Endothelial cell of umbilical vein (primary cell): ENCODE measurements at regions not wholly inside any gene's neighbourhood (a gene's known extent, or its start where the extent isn't known, plus 50 kb on each side); places are given as distances from the start of the nearest gene placed in this dataset.

ENCODE experiments used
- MYC ChIP-seq: IDR thresholded peaks from one replicate; pipeline ENCODE4 v1.6.1; 2011; ENCODE audit warnings: mild to moderate bottlenecking, low read depth, low read length
- POLR2A ChIP-seq: IDR thresholded peaks from 2 replicates; pipeline ENCODE4 v1.6.1; 2012; ENCODE audit warnings: low read depth, mild to moderate bottlenecking, control low read depth, low read length
- TF ChIP-seq, protein P1 (sequence below), 2 donors: IDR thresholded peaks; 1 replicate in 1 of 2; 2 replicates in 1 of 2; pipeline ENCODE4 v1.5.1; 2011; ENCODE audit warnings: low read length in 2 of 2, mild to moderate bottlenecking in 2 of 2, moderate library complexity in 2 of 2, control low read depth in 1 of 2, inconsistent platforms in 1 of 2, low read depth in 1 of 2; ENCODE audit not compliant: insufficient read depth in 1 of 2; ENCODE audit errors: extremely low read depth in 1 of 2

DNA sequence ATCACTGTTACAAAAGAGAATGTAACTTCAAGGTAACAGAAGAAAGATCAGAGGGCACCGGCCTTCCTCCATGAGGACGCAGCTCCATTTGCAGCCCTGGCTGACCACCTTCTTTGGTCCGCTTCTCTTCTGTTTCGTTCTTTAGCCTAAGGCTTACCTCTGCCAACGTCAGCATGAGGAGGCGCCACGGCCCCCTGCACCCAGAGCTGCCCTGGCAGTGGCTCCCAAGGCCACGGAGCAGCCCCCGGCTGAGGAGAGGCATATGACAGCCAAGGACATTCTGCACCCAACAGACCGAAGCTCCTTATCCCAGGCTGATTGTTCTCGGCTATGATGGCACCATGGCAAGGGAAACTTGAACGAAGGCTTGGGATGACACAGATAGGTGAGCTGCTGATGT lies 250.3 kb downstream of the TOMM20 start:
- TF ChIP-seq, protein P1, sequence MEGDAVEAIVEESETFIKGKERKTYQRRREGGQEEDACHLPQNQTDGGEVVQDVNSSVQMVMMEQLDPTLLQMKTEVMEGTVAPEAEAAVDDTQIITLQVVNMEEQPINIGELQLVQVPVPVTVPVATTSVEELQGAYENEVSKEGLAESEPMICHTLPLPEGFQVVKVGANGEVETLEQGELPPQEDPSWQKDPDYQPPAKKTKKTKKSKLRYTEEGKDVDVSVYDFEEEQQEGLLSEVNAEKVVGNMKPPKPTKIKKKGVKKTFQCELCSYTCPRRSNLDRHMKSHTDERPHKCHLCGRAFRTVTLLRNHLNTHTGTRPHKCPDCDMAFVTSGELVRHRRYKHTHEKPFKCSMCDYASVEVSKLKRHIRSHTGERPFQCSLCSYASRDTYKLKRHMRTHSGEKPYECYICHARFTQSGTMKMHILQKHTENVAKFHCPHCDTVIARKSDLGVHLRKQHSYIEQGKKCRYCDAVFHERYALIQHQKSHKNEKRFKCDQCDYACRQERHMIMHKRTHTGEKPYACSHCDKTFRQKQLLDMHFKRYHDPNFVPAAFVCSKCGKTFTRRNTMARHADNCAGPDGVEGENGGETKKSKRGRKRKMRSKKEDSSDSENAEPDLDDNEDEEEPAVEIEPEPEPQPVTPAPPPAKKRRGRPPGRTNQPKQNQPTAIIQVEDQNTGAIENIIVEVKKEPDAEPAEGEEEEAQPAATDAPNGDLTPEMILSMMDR (IDR thresholded peaks at IDR 0.05; ENCODE audit: extremely low read depth in 1 of 2, insufficient read depth in 1 of 2, low read depth in 1 of 2, low read length in 2 of 2): no peak
- TF ChIP-seq POLR2A (no peak), MYC (no peak)
